HepG2 (cell line): ENCODE measurements at regions not wholly inside any gene's neighbourhood (a gene's known extent, or its start where the extent isn't known, plus 50 kb on each side); places are given as distances from the start of the nearest gene placed in this dataset.

Experiments
- CTCF ChIP-seq: sonication (generic); formaldehyde crosslinking; IDR thresholded peaks from 2 replicates; pipeline ENCODE4 v1.5.0; 2020; ENCODE audit warnings: mild to moderate bottlenecking, missing genetic modification reagents, moderate library complexity
- EED ChIP-seq: sonication (generic); formaldehyde crosslinking; IDR thresholded peaks from 2 replicates; pipeline ENCODE4 v1.5.0; 2020; ENCODE audit warnings: mild to moderate bottlenecking, missing genetic modification reagents
- EZH2 ChIP-seq: conservative IDR thresholded peaks from 2 replicates; pipeline ENCODE4 v1.6.1; 2012; ENCODE audit warnings: mild to moderate bottlenecking, low read depth, low read length, moderate library complexity
- MTF2 ChIP-seq: sonication (generic); formaldehyde crosslinking; IDR thresholded peaks from 2 replicates; pipeline ENCODE4 v1.5.0; 2020; ENCODE audit warnings: missing genetic modification reagents, borderline replicate concordance
- NFE2L1 ChIP-seq: sonication (generic); formaldehyde crosslinking; IDR thresholded peaks from 2 replicates; pipeline ENCODE4 v1.4.0; 2020; ENCODE audit warnings: missing genetic modification reagents, mild to moderate bottlenecking, borderline replicate concordance
- PHF8 ChIP-seq: sonication (generic); formaldehyde crosslinking; IDR thresholded peaks from 2 replicates; pipeline ENCODE4 v1.5.0; 2020; ENCODE audit warnings: missing genetic modification reagents

DNA sequence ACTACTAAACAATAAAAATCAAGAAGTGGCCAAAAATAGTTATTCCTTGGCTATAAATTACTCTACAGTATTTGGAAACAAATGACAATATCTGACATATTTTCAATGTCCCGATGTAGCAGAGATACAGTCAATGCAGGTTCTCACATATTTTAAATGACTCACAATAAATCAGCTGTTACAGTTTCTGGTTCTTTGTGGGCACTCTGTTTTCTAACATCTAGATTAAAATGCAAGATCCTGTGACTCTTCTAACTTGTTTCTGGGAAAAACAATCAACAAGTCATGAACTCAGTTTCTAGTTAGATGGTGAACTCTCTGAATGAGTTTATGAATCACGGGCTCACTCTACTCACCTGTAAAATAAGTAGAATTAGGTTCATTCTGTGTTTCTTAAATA is 849.6 kb upstream of the MBL2 start:
- TF ChIP-seq NFE2L1 (CRISPR knock-in tag) (no peak), EED (no peak), CTCF (CRISPR knock-in tag) (no peak), MTF2 (CRISPR knock-in tag) (no peak), EZH2 (no peak), PHF8 (CRISPR knock-in tag) (no peak)
